ENCODE measurements at regions not wholly inside any gene's neighbourhood (a gene's known extent, or its start where the extent isn't known, plus 50 kb on each side); places are given as distances from the start of the nearest gene placed in this dataset.

GRCh38 chr4:134634301-134634700, 432.7 kb upstream of the PABPC4L start:
- no peaks in the 10 kb centered on the region for H4K20me1 ChIP-seq (ENCODE audit: insufficient read depth)
- H3K4me2 ChIP-seq (ENCODE audit: low read length) = no peak overlapping the region
- BruUV-seq (replicated peaks) = no TSS peak
- intact Hi-C loops (cut with micrococcal nuclease) = no loop called here
- ChIA-PET POLR2A (no interaction called here), CTCF (no interaction called here), RAD21 (ENCODE audit: low non-redundant PET in 1 of 2, low total read pairs in 2 of 2, uncharacterized antibody in 2 of 2, unreplicated experiment in 2 of 2) (no interaction called here)
- no peaks in the 10 kb centered on the region for H3K9me2 ChIP-seq (ENCODE audit: insufficient read depth)
- no peaks in the 10 kb centered on the region for H3K27me3 ChIP-seq (ENCODE audit: insufficient read depth, low read length)
- DNase-seq (ENCODE audit: low read depth, low spot score) = no peak
- no peaks in the 10 kb centered on the region for H3K79me2 ChIP-seq (ENCODE audit: insufficient read depth, low read length)
- H2AFZ ChIP-seq (ENCODE audit: low read depth, low read length, poor library complexity, severe bottlenecking) = no peak overlapping the region
- H3K36me3 ChIP-seq (ENCODE audit: control insufficient read depth in 1 of 2, insufficient read depth in 2 of 2, low read length in 2 of 2) = no peaks in the 10 kb centered on the region
- TF ChIP-seq RAD21 (IDR thresholded peaks at IDR 0.05; ENCODE audit: low read depth) (no peak), EZH2phosphoT487 (IDR thresholded peaks at IDR 0.05; ENCODE audit: borderline replicate concordance) (no peak), EGR1 (IDR thresholded peaks at IDR 0.05; ENCODE audit: low read depth) (no peak), ELF1 (IDR thresholded peaks at IDR 0.05; ENCODE audit: borderline replicate concordance, low read depth) (no peak), FOSL1 (IDR thresholded peaks at IDR 0.05; ENCODE audit: low read depth) (no peak)
- no peak overlapping the region for H3K9ac ChIP-seq (ENCODE audit: low read length)
- H3K4me3 ChIP-seq (replicated peaks in 1 of 2; ENCODE audit: low read depth in 1 of 2, low read length in 2 of 2) = no peak overlapping the region
- H3K9me3 ChIP-seq (ENCODE audit: control insufficient read depth in 1 of 2, insufficient read depth in 1 of 2, low read depth in 1 of 2, low read length in 2 of 2) = no peaks in the 10 kb centered on the region
- no peak overlapping the region for H3K27ac ChIP-seq (ENCODE audit: low read depth, low read length)
- no peak for ATAC-seq
- H3K4me1 ChIP-seq (ENCODE audit: control insufficient read depth in 1 of 2, insufficient read depth in 2 of 2, low read length in 2 of 2) = no peaks in the 10 kb centered on the region

- ATAC-seq (no peak), DNase-seq (ENCODE audit: low read depth, low spot score) (no peak)
- ChIA-PET POLR2A (no interaction called here), CTCF (no interaction called here), RAD21 (ENCODE audit: low non-redundant PET in 1 of 2, low total read pairs in 2 of 2, uncharacterized antibody in 2 of 2, unreplicated experiment in 2 of 2) (no interaction called here)
- no TSS peak for BruUV-seq (replicated peaks)
- H2AFZ ChIP-seq (ENCODE audit: low read depth, low read length, poor library complexity, severe bottlenecking) = no peak overlapping the region
- H3K4me1 ChIP-seq (ENCODE audit: control insufficient read depth in 1 of 2, insufficient read depth in 2 of 2, low read length in 2 of 2) = no peaks in the 10 kb centered on the region
- no peak overlapping the region for H3K4me3 ChIP-seq (replicated peaks in 1 of 2; ENCODE audit: low read depth in 1 of 2, low read length in 2 of 2)
- no peaks in the 10 kb centered on the region for H3K36me3 ChIP-seq (ENCODE audit: control insufficient read depth in 1 of 2, insufficient read depth in 2 of 2, low read length in 2 of 2)
- H3K79me2 ChIP-seq (ENCODE audit: insufficient read depth, low read length) = no peaks in the 10 kb centered on the region
- no peak overlapping the region for H3K27ac ChIP-seq (ENCODE audit: low read depth, low read length)
- H3K9ac ChIP-seq (ENCODE audit: low read length) = no peak overlapping the region
- H3K9me3 ChIP-seq (ENCODE audit: control insufficient read depth in 1 of 2, insufficient read depth in 1 of 2, low read depth in 1 of 2, low read length in 2 of 2) = no peaks in the 10 kb centered on the region
- no peaks in the 10 kb centered on the region for H4K20me1 ChIP-seq (ENCODE audit: insufficient read depth)
- intact Hi-C loops (cut with micrococcal nuclease) = no loop called here
- H3K9me2 ChIP-seq (ENCODE audit: insufficient read depth) = no peaks in the 10 kb centered on the region
- H3K27me3 ChIP-seq (ENCODE audit: insufficient read depth, low read length) = no peaks in the 10 kb centered on the region
- no peak overlapping the region for H3K4me2 ChIP-seq (ENCODE audit: low read length)
- TF ChIP-seq ZBTB33 (IDR thresholded peaks at IDR 0.05; ENCODE audit: extremely low read depth, insufficient replicate concordance, low read length) (no peak), YY1 (IDR thresholded peaks at IDR 0.05; ENCODE audit: extremely low read depth, insufficient replicate concordance, low read depth, low read length) (no peak), CTCF (IDR thresholded peaks at IDR 0.05 in 2 of 3, conservative IDR thresholded peaks at IDR 0.05 in 1 of 3; ENCODE audit: borderline replicate concordance in 1 of 3, insufficient read depth in 1 of 3, low read depth in 2 of 3, low read length in 2 of 3) (no peak), EZH2phosphoT487 (IDR thresholded peaks at IDR 0.05; ENCODE audit: borderline replicate concordance) (no peak), EZH2 (IDR thresholded peaks at IDR 0.05) (no peak), ZFX (IDR thresholded peaks at IDR 0.05) (no peak), RAD21 (IDR thresholded peaks at IDR 0.05; ENCODE audit: low read depth) (no peak), POLR2AphosphoS5 (IDR thresholded peaks at IDR 0.05; ENCODE audit: low read depth, low read length) (no peak), TCF7L2 (IDR thresholded peaks at IDR 0.05; ENCODE audit: borderline replicate concordance, extremely low read depth, insufficient read depth, insufficient read length) (no peak), MAX (IDR thresholded peaks at IDR 0.05) (no peak), SIN3A (IDR thresholded peaks at IDR 0.05; ENCODE audit: low read depth) (no peak)
Observed at GRCh38 chr4:134632056-134632455, 430.5 kb upstream of the PABPC4L start.

All from HCT116 (cell line).